ENCODE measurements at regions not wholly inside any gene's neighbourhood (a gene's known extent, or its start where the extent isn't known, plus 50 kb on each side); places are given as distances from the start of the nearest gene placed in this dataset.

DNA sequence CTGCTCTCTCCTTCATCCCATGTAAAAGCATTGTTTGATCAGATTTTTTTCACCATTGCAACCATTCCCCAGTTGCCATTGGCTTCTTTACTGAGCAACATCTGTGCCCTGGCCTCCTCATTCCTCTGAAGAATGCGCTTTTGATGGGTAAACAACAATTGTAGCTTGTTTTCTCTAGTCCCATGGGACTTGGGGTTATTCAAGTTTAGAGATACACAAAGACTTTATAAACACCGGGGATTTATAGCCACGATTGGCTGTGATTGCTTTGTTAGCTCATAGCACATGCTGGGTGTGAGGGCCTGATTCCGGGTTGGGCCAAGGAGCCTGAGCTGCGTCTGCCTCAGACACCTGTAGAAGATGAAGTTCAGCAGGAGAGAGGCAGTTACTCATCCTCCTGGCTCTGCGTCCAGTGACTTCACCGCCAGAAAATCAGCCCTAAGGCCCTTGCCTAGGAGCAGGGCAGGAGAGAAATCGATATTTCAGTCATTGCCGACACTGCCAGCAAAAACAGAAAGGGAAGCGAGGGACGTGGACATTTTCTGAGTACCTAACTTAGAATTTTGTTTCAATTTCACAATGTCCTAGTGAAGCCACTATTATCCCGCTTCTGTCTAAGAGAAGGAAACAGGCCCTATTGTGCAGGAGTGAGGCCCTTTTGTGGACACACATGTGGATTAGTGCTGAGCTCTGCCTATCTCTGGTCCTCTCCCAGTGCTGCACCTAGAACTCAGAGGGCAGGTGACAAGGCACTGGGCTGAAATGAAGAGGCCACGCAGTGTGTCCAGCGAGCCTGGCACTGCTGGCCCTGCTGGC lies 159.8 kb upstream of the USP24 start:
- peak; percentile 21 for DNase-seq

DNA sequence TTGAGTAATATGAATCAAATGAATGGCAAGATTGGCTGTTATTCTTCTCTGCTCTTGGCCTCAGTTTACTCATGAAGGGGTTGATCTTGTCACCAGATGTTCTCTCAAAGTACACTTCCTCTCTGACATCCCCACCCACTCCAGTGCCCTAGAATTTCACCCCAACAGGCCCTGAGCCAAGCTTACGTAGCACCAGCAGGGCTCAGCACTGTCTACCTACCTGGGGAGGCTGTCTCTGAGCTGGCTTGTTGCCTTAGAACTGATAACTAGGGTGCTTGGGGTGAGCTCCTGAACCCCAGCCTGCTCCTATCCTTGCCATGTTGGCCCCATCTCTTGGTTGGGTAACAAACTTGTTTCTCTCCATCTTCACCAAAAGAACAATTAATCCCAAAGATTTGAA lies 159.1 kb upstream of the USP24 start:
- no peak for DNase-seq

DNA sequence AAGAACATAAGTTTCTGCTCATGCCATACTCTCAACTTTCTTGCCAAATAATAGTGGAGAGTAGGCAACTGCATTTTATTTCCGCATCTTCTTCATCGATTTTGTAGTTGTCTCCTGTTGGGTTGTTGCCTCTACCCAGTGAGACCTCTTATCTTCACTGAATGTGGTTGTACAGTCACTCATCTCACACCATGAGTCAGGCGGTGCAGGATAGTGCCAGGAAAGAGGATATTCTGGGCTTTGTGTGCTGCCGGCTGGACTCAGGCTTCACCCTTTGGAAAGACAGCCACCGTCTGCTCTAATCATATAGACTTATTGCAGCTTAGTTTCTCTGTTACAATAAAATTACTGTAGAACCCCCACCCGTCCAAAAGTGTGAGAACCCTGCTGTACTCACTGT lies 154.3 kb upstream of the USP24 start:
- DNase-seq, result no peak

DNA sequence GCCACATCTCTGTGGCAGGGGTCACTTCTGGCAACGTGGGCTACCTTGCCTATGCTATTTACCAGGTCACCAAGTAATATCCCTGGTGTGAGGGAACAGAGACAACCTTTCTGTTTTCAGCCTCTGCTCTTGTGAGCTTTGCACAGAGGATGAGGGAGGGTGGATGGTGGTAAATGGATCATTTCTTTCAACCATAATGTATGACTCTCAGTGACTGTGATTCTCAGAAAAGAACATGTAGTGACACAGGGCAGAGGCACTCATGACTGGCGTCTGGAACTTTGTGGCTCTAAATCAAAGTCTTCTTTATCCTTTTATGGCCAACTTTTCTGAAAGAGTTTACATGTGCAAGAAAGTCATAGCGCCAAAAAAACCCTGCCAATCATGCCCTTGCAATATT lies 153.5 kb upstream of the USP24 start:
- DNase-seq, result no peak

DNA sequence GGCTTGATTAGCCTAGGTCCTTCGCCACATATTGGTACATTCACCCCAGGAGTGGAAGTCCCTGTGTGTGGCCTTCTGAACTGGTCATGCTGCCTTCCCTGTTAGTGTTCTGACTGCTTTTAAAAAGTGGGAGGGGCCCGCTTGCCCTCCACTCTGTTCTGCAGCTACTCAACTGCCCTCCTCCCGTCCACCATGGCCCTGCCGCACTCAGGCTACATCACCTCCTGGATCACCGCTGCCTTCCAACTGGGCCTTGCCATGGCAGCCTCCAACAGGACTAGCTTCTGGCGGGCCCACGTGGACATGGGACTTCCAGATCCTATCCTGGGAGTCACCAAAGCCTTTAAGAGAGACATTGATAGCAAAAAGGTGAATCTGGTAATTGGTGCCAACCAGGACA lies 152.1 kb upstream of the USP24 start:
- no peak for DNase-seq

DNA sequence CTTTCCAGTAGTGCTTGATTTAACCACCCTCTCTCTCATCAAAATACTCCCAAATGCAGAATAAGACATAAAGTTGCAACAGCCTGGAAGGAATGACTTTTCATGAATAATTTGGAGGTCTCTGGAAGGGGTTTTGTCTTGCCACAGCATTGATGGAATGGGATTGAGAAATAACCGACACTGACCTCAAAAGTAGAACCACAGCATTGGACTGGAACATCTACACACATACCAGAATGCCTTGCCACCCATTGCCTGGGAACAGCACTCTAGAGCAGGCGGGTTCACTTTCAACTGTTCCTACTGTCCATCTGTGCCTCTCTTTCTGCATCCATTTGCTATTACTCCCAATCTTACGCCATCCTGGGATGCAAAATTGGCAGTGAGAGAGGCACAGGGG lies 149.1 kb upstream of the USP24 start:
- DNase-seq, result no peak

DNA sequence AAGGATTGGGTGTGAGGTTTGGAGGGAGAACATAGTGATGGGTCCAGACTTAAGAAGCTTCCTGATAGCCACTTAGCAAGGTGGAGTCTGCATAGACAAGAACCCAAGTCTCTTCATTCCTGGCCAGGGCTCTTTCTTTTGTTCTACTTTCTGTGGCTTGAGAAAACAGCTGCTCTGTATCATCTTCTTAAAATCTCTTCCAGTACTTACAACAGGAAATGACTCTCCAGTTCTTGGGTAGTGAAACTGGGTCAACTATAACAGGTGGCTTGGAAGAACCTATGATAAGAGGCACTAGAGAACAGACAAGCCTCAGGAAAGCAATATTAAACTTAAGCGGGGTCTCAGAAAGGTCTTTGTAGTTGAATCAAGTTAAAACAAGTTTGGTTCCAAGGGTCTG lies 148.1 kb upstream of the USP24 start:
- no peak for DNase-seq

DNA sequence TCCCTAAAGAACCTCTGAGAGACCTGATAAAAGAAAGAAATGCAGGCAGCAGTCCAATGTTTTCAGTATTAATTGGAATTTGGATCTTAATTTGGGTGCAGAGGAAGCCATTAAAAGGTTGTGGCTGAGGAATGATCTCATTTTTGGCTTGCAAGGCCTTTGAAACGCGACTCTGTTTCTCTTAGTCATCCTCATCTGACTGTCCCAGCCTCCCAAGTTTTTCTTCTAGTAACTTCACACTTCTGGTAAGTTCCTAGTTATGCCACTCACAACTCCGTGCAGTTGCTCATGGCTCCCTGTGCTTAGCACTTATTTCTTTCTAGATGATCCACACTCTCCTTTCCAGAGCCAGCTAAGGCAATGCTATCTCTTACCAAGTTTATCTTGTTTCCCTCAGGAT lies 147.4 kb upstream of the USP24 start:
- DNase-seq, result no peak

DNA sequence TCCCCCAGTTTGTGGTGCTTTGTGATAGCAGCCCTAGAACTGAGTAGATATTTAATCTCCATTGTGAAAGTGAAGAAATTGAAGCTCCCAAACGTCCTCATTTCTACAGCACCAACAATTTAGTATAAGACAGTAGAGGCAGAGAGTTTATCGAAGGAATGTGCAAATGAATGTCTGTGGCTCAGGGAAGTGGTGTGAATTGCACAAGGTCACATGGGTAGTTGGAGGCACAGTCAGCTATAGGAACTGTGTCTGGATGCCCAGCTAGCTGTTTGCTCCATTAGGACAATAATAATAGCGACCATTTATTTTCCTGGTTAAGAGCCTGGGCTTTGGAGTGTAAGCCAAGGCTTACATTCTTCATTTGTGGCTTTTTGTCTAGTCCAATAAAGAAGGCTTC lies 144.4 kb upstream of the USP24 start:
- DNase-seq, result no peak

DNA sequence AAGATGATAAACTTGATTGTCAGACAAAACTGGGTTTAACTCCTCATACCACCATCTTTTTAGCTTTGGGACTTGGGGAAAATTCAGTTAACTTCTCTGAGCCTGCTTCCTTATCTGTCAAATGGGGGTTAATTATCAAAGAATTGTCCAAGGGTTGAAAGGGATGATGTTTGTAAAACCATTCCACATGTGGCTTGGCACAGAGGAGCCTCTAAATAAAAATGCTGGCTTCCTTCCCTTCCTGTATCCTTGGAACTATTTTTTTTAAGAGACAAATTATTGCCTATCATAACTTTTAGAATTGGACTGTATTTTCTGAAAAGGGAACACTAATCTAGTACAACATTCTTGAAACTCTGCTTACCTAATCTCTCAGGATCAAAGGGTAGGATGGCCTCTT lies 143.4 kb upstream of the USP24 start:
- no peak for DNase-seq

DNA sequence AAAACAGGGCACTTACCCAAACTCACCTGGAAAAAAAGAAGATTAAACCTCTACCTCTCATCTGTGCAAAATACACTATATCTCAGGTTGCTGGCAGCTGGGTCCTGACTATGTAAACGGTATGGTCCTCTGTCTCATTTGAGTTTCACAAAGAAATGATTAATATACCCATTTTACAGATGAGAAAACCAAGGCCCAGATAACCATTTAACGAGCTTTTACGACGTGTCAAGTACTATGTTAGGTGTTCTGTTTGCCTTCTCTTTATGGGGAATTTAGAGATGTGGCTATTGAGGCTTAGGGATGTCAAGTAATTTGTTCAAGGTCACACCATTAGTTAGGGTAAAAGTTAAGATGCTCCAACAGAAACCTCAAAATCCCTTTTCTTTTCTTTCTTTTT lies 140.4 kb upstream of the USP24 start:
- DNase-seq, result no peak

DNA sequence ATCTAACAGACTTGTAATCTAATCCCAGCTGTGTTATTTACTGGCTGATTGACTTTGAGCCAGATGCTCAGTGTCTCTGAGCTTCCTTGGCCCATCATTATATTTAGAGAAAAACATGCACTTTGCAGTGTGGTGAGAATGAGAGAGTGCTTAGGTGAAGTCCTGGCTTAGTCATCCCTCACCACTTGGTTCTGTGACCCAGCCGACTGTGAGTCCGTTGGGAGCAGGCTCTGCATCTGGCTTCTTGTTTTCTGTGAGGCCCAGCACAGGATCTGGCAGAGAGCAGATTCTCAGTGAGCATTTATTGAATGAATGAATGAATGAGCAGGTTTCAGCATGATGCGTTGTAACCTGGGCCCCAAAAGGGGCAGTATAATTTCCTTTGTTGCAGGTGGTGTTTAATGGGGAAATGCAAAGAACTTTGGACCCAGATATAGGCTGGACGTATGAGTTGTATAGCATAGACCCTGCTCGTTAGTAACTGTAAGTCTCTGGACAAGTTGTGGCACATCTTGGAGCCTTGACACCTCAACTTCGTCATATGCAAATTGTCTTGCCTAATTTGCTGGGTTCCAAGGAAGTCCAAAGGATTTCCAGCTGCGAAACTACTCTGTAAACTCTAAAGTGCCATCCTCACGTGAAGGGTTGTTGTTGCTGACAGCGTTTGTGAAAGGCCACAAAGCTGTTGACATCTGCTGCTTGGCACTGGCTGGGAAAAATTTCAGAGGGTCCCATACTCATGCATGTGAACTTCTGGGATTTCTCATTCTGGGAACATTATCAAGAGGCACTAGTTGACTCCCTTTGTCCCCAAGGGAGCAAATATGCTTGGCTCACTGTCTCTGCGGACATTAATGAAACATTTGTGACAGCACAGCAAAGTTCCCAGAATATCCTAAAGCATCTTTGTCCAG lies 138.8 kb upstream of the USP24 start:
- peak; percentile 76 for DNase-seq

DNA sequence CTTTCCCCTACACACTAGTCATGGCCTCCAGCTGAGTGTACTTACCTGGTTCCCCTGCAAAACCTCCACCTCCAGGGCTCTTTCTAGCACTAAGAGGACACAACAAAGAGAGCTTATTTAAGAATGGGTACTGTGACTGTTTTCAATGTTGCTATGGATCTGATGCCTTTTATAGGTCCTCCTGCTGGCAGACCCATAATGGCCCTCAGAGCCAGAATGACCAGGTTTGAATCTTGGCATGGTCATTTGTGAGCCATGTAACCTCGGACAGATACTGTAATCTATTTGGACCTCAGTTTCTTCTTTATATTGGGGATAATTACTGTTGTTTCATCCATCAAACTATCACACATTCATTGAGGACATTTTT lies 137.6 kb upstream of the USP24 start:
- no peak for DNase-seq

DNA sequence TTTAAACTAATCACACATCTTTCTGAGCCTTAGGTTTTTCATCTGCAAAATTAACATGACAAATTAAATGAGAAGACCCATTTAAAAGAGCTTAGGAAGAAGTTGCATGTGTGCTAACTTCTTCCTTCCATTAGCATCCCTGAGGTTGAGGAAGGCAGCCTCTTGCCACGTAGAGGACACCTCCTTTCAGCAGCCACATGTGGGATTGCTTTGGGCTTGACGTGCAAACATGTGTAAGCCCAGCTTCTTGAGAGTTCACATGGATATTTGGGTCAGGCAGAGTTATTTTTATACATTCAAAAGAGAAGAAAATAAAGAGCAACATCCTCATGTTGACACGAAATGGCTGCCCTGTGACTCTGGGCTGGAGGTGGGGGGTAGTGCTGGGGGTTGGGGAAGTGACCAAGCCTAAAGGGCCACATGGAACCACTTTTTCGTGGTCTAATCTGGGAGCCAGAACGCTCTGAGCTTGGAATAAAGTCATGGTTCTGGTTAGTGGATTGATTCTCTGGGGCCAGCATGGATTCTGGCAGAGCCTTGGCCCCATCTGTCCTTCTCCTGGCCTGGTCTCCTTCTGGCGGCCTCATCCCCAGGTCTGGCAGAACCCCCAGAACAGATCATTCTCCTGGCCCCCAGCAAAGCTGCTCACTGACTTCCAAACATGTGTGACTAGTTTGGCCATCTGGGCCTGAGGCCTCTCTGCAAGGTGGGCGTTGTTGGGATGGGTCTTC lies 137.1 kb upstream of the USP24 start:
- DNase-seq, result no peak

DNA sequence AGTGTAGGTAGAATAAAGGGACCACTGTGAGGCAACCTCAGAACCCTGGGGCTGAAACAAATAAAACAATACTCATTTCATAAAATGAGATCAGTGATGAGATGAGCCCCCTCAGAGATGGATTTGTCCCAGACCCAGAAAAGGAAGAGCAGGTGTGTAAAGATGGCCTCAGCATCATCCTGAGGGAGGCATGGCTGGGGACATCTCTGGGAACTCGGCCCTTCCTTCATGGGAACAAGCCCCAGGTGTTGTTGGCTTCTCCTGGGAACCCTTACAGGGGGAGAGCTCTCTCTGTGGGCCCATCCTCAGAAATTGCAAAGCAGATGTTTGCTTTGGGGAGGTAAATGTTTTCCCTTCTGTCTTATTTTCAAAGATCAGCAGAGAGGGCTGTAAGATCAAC lies 133.2 kb upstream of the USP24 start:
- peak; percentile 60 for DNase-seq

DNA sequence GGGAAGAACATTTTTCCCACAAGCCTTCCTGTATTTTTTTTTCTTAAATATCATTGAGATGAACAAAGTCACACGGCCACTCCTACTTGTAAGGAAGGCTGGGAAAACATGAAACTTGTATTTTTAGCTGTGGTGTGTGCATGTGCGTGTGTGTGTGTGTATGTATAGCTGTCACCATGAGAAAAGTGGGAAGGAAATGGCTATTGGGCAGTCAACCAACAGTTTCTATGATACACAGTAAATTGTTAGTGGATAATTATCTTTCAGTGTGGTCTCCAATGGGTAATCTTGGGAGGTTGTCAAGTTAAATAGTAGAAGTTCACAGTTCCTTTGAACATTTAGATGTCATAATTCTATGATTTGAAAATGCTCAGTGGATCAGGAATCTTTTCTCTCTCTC lies 132.7 kb upstream of the USP24 start:
- DNase-seq, result no peak

DNA sequence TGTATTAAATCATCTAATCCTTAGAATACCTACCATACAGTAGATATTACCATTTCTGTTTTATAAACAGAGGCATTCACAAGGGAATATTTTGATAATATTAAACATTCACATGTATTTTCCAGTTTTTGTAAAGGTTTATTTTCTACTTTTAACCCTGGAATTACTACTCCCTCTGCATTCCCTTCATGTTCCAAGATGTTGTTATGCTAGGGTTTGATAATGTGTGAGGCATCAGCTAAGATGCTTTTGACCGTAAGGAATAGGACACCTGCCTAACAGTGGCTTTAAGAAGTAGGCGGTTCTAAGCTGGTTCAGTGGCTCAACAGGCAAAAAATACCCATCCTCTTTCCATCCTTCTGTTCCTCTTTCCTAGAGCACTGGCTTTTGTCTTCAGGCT lies 131.9 kb upstream of the USP24 start:
- DNase-seq, result no peak

DNA sequence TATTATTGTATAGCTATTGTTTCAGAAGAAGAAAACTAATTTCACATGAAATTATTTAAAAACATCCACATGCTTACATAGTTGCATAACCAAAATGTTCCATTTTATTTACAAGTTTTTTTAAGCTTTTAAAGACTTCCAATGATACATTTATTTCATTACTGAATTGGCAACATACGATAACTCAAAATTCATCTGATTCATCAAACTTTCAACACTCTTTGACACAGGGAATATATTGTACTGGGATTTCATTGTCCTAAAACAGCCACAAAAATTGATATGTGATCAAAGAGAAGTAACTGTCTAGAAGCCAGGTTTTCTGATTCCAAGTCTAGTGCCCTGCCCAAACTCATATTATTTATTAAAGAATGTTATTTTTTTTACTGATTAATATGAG lies 131.4 kb upstream of the USP24 start:
- no peak for DNase-seq

DNA sequence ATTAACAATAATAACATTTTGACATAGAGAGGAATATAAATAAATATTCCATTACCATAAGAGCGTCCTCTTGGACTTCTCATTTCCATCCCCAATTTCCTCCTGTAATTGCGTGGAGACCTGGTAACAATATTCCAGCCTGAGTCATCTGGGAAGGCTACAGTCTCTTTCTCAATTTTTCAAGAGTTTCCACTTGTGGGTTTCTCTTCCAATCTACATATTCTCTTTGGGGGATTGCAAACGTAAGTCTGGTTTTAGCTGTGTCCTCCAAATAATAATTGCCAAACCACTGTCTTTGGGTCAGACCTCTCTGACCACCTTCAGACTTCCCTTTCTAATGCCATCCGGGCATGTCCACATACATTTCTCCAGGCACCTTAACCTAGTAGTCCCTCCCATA lies 124.5 kb upstream of the USP24 start:
- DNase-seq, result no peak

DNA sequence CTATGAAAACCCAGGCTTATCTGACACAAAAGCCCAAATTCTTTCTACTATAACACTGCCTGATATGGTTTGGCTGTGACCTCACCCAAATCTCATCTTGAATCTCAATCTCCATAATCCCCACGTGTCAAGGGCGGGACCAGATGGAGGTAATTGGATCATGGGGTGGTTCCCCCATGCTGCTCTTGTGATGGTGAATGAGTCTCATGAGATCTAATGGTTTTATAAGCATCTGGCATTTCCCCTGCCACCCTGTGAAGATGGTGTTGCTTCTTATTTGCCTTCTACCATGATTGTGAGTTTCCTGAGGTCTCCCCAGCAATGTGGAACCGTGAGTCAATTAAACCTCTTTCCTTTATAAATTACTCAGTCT lies 123.3 kb upstream of the USP24 start:
- peak; percentile 90 for DNase-seq

DNA sequence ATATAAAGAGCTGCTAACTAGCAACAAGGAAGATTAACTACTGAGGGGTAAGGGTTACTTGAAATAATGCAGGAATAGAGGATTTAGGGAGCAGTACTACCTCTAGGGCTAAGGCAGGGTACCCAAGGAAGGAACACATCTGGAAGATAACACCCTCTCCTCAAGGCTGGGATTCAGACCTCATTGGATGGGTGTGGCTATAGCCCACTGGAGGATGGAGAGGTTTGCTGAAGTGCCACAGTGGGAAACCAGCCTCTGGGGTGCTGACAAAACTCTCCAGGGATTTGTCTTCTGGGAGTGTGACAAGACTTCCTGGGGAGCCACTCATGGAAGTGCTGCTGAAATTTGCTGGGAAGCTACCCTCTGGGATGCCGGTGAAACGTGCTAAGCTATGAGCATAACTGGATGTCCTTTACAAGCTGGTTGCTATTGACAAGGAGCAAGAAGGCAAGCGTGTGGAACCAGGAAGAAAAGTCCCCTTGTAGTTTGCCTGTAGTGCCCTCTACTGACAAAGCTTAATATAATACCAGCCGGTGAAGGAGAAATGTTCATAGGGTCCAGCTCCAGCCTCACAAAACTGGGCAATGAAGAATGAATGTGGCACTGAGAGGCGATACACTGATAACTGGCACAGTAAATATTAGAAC lies 122.8 kb upstream of the USP24 start:
- DNase-seq, result peak; percentile 89

DNA sequence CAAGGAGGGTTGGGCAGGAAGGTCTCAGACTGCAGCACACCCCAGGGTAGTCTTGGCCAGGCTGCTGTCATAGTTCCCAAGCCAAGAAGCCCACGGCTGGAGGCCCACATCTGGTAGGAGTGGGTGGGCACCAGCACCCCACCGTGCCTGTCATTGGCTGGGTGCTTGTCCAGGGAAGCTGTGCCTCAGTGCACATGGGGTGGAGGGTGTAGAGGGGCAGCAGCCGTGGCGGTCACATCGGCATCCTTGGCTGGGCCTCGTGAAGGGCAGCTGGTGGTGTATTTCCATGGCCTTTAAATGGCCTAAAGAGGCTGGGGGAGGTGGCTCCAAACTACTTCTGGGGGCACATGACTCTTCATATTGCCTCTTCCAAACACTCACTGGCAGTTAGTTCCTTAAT lies 119.6 kb upstream of the USP24 start:
- no peak for DNase-seq

DNA sequence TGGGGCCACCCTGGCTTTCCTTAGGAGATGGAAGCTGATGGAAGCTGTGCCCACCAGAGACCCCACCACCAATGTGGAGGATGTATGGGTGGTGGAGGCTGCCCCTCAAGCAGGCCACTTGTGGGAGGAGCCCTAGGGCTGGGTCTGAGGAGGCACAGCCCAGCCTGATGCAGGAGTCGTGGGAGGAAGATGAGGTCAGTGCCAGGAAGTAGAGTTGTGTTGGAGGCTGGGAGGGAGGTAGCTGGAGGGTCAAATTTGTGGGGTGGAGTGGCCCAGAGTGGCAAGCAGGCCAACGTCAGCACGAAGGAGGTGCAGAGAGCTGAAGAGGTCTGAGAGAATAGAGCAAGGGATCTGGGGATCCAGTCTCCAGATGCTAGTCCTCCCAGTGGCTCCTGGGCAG lies 119.0 kb upstream of the USP24 start:
- no peak for DNase-seq

Measured in NCI-H2171 treated with DMSO at 0.1 percent for 48 hours (cell line).